Activated CD4-positive, alpha-beta T cell treated with anti-CD3 and anti-CD28 coated beads, Interleukin-2, amount 50 U/mL, for 1 hour (primary cell): ENCODE measurements at regions not wholly inside any gene's neighbourhood (a gene's known extent, or its start where the extent isn't known, plus 50 kb on each side); places are given as distances from the start of the nearest gene placed in this dataset.
"Not testable (repeated sequence)": the region's sequence is repeated elsewhere in the genome, so short reads cannot be mapped to it uniquely, and the experiment has no call there.

Source experiments
- DNase-seq: peaks from one replicate; pipeline ENCODE4 v3.0.0-alpha.2; 2020

GRCh38 chr5:72586788-72587530, 79.7 kb upstream of the ZNF366 start:
- DNase-seq = no peak

- DNase-seq = no peak
Observed at GRCh38 chr5:72584466-72584865, 77.3 kb upstream of the ZNF366 start.

DNA sequence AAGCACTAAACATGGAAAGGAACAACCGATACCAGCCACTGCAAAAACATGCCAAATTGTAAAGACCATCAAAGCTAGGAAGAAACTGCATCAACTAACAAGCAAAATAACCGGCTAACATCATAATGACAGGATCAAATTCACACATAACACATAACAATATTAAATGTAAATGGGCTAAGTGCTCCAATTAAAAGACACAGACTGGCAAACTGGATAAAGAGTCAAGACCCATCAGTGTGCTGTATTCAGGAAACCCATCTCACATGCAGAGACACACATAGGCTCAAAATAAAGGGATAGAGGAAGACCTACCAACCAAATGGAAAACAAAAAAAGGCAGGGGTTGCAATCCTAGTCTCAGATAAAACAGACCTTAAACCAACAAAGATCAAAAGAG, 72.1 kb upstream of the ZNF366 start:
- not testable (repeated sequence) for DNase-seq

- no peak for DNase-seq
Observed at GRCh38 chr5:72572236-72572765, 65.1 kb upstream of the ZNF366 start.

DNA sequence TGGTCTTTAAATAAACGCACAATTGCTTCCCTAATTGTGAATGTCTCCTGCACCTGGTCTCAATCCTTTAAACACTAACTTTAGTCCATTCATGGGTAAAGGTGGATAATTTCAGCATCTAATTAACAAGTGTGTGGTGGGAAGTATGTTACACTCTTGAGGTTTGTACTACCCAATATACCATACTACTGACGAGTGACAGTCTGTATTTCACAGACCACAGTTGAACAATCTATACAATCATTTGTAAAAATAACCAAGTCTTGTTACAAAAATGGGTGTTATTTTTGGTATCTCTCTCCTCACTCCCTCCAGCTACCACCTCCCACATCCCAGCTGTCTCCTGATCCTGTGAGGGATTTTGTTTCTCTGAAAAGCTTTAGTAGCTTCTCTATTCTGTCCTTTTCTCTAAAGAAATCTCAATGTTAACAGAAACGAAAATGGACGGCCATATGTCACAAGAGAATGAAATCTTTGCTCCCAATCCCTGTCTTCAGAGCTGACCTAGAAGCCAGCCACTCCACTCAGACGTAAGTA, 62.3 kb upstream of the ZNF366 start:
- no peak for DNase-seq

GRCh38 chr5:72566746-72567145, 59.5 kb upstream of the ZNF366 start:
- DNase-seq = no peak

GRCh38 chr5:72565513-72566289, 58.5 kb upstream of the ZNF366 start:
- no peak for DNase-seq

- no peak for DNase-seq
Observed at GRCh38 chr5:72562717-72563116, 55.5 kb upstream of the ZNF366 start.

DNA sequence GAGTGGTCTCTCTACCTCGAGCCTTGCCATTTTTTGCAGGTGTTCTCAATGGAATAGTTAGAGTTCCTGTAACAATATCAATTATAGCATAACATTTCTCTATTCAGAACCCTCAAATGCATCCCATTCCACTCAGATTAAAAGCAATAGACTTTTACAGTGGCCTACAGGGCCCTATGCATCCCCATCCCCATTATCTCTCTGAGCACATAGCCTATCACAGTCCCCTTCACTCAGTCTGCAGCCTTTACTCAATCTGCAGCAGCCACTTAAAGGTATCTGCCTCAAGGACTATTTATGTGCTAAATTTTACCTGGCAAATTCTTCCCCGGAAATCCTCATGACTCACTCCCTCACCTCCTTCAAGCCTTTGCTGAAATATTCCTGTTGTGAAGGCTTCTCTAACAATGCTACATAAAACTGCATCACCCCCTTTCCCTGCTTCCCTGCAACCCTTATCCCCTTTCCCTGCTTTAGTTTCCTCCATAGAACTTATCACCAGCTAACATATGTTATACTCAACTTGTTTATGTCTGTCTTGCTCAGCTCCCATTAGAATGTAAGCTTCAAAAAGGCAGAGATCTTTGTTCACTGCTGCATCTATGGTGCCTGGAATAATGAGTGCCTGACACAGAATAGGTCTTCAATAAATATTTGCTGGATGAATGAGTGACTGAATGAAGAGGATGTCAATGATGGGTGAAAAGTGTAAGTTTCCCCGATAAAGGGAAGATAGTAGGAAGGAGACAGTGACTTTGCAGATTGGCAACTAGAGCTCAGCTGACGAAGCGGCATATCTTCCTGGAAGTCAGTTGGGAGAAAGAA, 54.1 kb upstream of the ZNF366 start:
- DNase-seq = no peak

- no peak for DNase-seq
Observed at GRCh38 chr5:72559866-72560766, 52.9 kb upstream of the ZNF366 start.

DNA sequence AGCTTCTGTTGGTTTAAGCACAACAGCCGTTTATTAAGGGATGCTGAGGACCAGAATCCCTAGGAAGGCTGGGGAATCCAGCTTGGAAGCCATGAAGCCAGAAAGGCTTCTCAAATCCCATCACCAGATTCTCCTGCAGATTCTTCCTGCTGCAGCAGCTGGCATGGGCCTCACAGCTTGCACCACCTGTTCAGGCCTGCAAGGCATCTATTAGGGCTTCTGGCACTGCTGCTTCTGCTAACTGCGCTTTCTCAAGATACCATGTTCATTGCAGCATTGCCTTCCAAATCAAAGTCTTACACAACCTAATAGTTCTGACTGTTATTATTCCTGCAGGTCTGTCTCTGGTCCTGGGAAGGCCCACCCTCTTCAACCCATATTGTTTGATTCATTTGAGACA, 51.2 kb upstream of the ZNF366 start:
- DNase-seq = no peak

DNA sequence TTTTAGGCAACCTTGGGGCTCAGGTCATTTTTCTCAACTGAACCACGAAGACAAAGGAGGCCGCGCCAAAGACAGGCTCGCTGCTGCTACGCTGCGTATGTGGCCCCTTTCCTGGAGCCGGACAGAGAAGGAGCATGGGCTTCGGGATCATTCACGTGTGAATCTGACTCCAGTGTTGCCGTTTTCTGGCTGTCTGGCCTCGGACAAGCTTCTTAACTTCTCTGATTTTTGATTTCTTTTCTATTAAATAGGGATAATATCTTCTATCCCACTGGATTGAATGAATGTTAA, 50.8 kb upstream of the ZNF366 start:
- DNase-seq = no peak

DNA sequence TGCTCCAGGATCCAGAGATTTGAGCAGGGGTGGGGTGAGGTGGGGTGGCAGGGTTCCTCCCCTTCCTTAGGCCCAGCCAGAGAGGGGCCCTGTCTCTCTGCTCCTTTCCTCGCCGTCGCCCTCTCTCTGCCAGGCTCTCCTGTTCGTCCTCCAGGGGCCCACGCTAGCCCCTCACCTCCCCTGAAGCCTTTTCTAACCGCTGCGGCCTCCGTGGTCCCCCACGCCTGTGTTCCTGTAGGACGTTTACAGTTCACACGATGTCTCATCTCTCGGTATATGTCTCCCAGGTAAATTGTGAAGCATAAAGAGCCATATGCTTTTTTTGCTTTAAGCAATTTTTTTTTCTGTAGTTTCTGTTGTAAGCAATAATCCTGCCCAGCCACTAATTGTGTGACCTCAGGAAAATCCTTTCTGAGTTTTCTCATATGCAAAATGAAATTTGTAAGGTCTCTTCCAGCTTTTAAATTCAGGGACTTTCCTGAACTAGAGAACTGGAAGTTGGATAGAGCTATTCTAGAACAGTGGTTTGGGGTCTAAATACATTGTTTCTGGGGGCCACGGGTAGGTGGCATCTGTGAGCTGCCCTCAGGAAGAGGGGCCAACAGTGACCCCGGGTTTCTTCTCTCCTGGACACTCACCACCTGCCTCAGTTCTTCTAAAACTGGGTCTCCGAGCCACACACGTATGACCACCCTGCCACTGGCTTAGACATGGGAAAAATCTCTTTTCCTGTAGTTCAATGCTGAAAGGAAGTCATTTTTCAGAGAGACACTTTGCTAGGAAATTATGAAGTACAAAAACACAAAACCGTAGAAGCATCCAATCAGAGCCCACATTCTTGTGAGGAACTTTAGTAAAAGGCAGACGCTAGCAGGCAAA, 50.2 kb upstream of the ZNF366 start:
- DNase-seq = no peak
